Lung (tissue), 11 donors: ENCODE measurements at regions not wholly inside any gene's neighbourhood (a gene's known extent, or its start where the extent isn't known, plus 50 kb on each side); places are given as distances from the start of the nearest gene placed in this dataset.

Experiments used
- ATAC-seq: fragments of 200-7000 bp; cut with Tn5 transposase; one replicate; pipeline ENCODE4 v1.9.1; 2020; ENCODE audit warnings: moderate number of reproducible peaks; ENCODE audit not compliant: insufficient read depth, low FRiP score
- DNase-seq, 3 donors: peaks; one replicate each; pipeline ENCODE4 v3.0.0-alpha.2; 2013 to 2017
- H3K27ac ChIP-seq, 2 donors: one replicate each; pipeline ENCODE4 v1.5.1; 2013; ENCODE audit warnings: mild to moderate bottlenecking in 2 of 2, moderate library complexity in 2 of 2, control low read depth in 1 of 2, inconsistent platforms in 1 of 2, low read depth in 1 of 2, low read length in 1 of 2
- H3K27me3 ChIP-seq, 3 donors: one replicate each; pipeline ENCODE4 v1.5.1; 2013; ENCODE audit warnings: low read length in 2 of 3; ENCODE audit not compliant: control insufficient read depth in 3 of 3, insufficient read depth in 3 of 3
- H3K36me3 ChIP-seq, 4 donors: one replicate each; pipeline ENCODE4 v1.5.1; 2013; ENCODE audit warnings: low read length in 4 of 4, mild to moderate bottlenecking in 1 of 4, moderate library complexity in 1 of 4; ENCODE audit not compliant: control insufficient read depth in 4 of 4, insufficient read depth in 4 of 4
- H3K4me1 ChIP-seq, 5 donors: one replicate each; pipeline ENCODE4 v1.5.1; 2013; ENCODE audit warnings: low read length in 5 of 5, mild to moderate bottlenecking in 2 of 5, moderate library complexity in 1 of 5; ENCODE audit not compliant: control insufficient read depth in 5 of 5, insufficient read depth in 5 of 5
- H3K4me3 ChIP-seq: one replicate; pipeline ENCODE4 v1.5.1; 2013; ENCODE audit warnings: mild to moderate bottlenecking, control low read depth, moderate library complexity
- H3K9ac ChIP-seq, 2 donors: one replicate each; pipeline ENCODE4 v1.5.1; 2013; ENCODE audit warnings: low read length in 2 of 2, control low read depth in 1 of 2; ENCODE audit not compliant: insufficient read depth in 1 of 2
- H3K9me3 ChIP-seq, 4 donors: one replicate each; pipeline ENCODE4 v1.5.1; 2013; ENCODE audit warnings: low read length in 3 of 4, mild to moderate bottlenecking in 1 of 4, moderate library complexity in 1 of 4; ENCODE audit not compliant: control insufficient read depth in 4 of 4, insufficient read depth in 3 of 4
- CTCF ChIP-seq: IDR thresholded peaks from 2 replicates; pipeline ENCODE4 v1.5.1; 2012; ENCODE audit warnings: mild to moderate bottlenecking; ENCODE audit errors: control extremely low read depth, extremely low read depth
- WGBS, 2 donors: extraction: QIAGEN DNeasy Blood & Tissue Kit; methylation state at CpG; one replicate each; pipeline ENCODE4 v1.1.7; 2013; 5-methylcytosine and 5-hydroxymethylcytosine counted together
- donor health status: control.
- donor health status: control.
- donor health status: Bipolar disorder and iron deficiency.
- donor health status: healthy.
- donor health status: DM: yes; HTN: yes; CAD: no.

DNA sequence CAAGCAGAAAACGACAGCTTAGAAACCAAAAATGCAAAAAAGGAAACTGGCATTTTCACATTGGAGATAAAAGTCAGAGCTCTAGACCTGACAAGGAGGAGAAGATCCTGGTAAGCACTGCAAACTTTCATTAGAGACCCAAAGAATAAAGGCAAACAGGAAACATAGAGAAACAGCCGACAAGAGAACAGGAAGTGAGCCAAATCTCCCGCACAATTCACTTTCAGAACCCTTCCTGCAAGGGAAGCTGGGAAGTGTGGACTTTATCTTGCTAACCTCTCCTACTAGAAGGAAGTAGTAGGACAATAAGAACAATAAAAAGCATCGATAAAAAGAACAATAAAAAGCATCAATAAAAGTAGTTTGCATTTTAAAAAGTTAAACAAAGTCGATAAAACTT lies 417.8 kb upstream of the SPHKAP start:
- no peak for DNase-seq
- no peak for TF ChIP-seq CTCF
- H3K4me1 ChIP-seq = peaks cover 0 to 6% (median 0%) of the 10 kb centered on the region in 5 donors
- no peaks in the 10 kb centered on the region for H3K27me3 ChIP-seq
- no peaks in the 10 kb centered on the region for H3K36me3 ChIP-seq
- no peak overlapping the region for H3K9ac ChIP-seq
- no peak for ATAC-seq
- 24 to 46% methylated on average over 5 of the region's 5 CpGs for WGBS, 2 donors
- H3K4me3 ChIP-seq = no peak overlapping the region
- H3K9me3 ChIP-seq = no peaks in the 10 kb centered on the region
- H3K27ac ChIP-seq = no peak overlapping the region

DNA sequence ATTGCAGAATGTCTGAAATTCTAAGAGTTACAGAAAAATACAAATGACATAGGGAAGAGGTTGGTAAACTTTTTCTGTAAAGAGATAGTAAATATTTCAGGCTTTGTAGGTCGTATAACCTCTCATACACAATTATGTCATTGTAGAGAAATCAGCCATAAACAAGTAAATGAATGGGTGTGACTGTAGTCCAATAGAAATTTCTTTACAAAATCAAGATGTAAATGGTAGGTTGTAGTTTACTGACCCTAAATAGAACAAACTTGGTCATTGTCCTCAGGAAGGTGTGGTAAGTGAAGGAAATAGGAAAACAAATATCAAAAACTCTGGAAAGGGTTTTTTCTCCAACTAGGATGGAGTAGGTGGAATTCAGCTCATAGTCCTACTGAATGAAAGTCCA lies 415.5 kb upstream of the SPHKAP start:
- H3K27ac ChIP-seq = no peak overlapping the region
- no peak overlapping the region for H3K9ac ChIP-seq
- no peak for ATAC-seq
- H3K36me3 ChIP-seq = no peaks in the 10 kb centered on the region
- WGBS, 2 donors = 0% methylated on average over 1 of the region's 1 CpG
- no peaks in the 10 kb centered on the region for H3K27me3 ChIP-seq
- peaks cover 0 to 3% (median 0%) of the 10 kb centered on the region in 5 donors for H3K4me1 ChIP-seq
- no peak for DNase-seq
- TF ChIP-seq CTCF = no peak
- H3K4me3 ChIP-seq = no peak overlapping the region
- H3K9me3 ChIP-seq = no peaks in the 10 kb centered on the region

DNA sequence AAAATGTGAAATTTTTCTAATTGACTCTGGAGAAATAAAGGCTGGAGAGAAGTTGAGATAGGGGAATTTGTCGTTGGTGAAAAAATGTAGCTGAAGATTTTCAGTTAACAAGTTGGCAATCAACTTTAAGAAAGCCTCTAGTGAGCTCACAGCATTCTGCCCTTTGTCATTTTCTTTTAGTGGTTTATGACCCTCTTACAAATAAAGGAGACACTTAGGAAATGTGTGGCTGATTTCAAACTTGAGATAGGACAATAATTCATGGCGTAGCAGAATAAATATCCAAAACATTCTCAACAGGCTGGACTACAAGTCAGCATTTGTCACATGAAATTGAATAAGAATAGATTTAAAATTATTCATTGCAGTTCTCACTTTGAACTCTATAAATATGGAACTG lies 412.5 kb upstream of the SPHKAP start:
- no peak for ATAC-seq

More for the DNA sequence above, 412.5 kb upstream of the SPHKAP start:
- Histone ChIP-seq H3K36me3 (no peaks in the 10 kb centered on the region), H3K27me3 (no peaks in the 10 kb centered on the region), H3K9me3 (no peaks in the 10 kb centered on the region), H3K27ac (no peak overlapping the region), H3K4me3 (no peak overlapping the region), H3K4me1 (no peaks in the 10 kb centered on the region), H3K9ac (no peak overlapping the region)
- no peak for DNase-seq
- TF ChIP-seq CTCF = no peak
- 51 to 82% methylated on average over 2 of the region's 2 CpGs for WGBS, 2 donors
